GM10266 (cell line): ENCODE measurements at regions not wholly inside any gene's neighbourhood (a gene's known extent, or its start where the extent isn't known, plus 50 kb on each side); places are given as distances from the start of the nearest gene placed in this dataset.

Experiments
- DNase-seq: peaks from one replicate; pipeline ENCODE4 v3.0.0; 2012; ENCODE audit errors: extremely low spot score
- TF ChIP-seq, protein P1 (sequence below): IDR thresholded peaks from 2 replicates; pipeline ENCODE4 v1.5.1; 2012; ENCODE audit warnings: mild to moderate bottlenecking, low read depth; ENCODE audit not compliant: control insufficient read depth, insufficient read depth; ENCODE audit errors: missing control alignments

DNA sequence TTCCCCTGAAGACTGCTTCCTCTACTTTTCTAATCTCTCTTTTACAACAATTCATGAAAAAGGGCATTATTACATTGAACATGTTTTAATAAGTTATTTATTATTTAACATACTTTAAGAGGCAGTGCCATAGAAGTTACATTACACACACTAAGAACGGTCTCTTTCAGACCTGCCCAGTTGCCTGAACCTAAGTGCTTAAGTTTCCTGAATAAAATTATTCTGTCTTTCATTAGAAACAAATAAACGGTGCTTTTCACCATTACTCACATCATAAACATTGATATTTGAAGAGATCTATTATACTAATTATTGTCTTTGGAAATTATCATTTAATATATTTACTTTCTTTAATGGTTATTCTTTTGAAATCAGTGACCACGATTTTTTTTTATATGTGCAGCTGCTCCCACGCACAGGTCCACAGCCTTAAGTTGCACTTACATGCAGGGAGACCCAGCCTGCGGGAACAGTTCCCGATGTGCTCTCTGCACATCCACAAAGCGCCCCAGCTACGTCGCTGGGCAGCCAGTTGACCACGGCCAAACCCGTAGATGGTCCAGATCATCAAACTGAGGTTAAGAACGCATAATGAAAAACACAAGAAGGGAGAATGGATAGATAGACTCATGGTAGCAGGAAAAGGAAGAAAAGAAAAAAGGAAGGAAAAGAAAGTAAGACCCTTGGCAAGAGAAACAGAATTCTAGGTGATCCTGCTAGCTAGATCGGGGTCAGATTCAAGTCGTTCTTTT lies 437.0 kb upstream of the MGMT start:
- TF ChIP-seq, protein P1, sequence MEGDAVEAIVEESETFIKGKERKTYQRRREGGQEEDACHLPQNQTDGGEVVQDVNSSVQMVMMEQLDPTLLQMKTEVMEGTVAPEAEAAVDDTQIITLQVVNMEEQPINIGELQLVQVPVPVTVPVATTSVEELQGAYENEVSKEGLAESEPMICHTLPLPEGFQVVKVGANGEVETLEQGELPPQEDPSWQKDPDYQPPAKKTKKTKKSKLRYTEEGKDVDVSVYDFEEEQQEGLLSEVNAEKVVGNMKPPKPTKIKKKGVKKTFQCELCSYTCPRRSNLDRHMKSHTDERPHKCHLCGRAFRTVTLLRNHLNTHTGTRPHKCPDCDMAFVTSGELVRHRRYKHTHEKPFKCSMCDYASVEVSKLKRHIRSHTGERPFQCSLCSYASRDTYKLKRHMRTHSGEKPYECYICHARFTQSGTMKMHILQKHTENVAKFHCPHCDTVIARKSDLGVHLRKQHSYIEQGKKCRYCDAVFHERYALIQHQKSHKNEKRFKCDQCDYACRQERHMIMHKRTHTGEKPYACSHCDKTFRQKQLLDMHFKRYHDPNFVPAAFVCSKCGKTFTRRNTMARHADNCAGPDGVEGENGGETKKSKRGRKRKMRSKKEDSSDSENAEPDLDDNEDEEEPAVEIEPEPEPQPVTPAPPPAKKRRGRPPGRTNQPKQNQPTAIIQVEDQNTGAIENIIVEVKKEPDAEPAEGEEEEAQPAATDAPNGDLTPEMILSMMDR, result no peak
- no peak for DNase-seq

DNA sequence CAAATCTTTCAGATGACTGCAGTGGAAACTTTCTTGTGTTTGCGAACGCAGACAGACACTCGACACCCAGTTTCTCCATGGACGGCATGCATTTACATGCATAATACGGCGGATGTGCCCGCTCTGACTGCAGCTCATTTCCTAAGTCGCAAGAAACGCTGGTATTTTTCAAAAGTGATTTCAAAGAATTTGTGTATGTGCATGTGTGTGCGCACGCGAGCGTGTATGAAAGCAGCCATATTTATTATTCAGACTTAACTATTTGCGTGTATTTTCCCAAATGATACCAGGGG lies 436.5 kb upstream of the MGMT start:
- no peak for DNase-seq
- TF ChIP-seq, protein P1, result no peak

DNA sequence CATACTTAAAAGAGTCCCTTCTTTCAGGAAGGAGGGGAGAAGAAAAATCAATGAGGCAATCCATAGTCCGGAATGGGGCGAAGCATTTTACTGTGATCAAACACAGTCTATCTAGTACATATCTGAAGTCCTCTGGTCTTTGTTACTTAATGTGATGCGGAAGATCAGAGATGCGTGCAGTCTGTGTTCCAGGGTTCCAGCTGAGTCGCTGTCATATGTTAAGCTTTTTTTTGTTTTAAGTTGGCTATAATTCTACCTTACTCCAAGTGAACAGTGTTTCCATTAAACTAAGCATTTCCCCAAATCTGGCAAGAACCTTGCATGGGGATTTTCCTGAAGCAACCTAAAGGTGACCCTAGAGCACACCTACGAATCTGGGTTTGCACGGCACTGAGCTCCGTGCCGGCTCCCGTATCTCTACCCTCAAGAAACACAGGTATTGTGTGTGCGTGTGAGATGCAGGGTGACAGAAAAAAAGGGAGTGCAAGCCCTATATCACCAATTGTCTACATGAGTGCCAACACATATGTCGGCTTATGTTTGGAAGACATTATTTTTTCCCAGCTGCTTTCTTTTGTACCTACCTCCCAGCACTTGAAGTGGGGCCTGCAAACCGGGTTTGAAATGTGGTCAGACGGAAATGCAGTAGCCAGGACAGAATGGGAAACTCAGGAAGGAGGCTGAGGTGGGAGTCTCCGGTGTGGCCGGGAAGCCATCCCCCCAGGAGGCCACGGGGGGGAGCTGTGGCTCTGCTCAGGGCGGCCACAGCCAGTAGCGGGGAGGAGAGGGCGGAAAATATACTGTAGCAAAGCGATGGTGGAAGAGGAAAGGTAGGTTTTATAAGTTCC lies 435.8 kb upstream of the MGMT start:
- peak; percentile 61 for DNase-seq
- TF ChIP-seq, protein P1, result peak; percentile 68

DNA sequence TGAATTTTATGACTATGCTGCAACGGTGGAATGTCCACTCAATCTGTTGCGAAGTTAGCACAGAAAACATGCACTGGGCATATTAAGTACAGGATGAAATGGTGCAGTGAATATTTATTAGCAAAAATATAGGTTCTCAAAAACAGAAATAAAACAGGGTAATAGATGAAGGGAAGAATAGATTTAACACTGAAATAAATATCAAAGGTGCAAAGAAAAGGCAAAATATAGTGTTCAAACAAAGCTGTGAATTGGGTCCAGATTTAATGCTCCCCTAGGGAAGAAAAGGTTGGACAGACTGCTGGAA lies 435.2 kb upstream of the MGMT start:
- no peak for DNase-seq

DNA sequence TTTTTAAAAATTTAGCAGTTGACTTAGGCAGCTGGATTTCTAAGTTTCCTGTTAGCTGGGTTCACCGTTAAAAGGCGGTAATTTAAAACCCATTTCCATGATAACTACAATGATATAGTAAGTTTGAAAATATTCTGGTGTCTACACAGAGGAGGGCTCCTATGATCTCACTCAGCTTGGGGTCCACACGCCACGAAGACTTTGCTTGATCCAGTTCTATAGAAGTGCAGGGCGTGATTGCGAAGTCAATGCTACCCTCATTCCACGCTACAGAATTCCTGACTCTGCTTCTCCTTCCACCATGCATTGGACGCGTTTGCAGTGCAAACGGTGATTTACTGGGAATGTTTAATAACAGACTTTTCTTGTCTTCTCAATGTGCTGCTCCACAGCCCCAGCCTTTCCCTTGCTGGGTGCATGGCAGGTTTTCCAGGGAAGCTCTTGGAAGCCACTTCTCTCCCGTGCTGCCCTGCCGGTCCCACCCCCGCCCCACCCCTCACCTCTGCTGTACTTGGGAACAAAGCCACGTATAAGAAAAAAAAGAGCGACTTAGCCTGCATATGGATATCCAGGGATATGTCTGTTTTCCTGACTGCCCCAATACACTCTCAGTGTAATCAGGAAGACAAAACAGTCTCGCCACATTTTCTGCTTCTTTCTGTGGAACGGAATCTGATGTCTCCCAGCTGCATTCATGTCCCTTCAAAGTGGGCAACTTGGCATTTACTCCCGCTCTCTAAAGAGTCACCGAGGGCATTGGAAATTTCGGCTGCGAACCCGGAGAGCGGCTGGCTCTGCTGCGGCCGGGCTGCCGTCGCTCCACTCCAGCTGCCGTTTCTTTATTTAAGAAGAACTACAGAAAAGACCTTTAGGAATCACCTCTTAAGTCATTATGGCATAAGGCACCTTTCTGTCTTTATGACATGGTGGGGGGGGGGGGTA lies 434.4 kb upstream of the MGMT start:
- DNase-seq, result no peak
- TF ChIP-seq, protein P1, result no peak

More for the DNA sequence above, 435.2 kb upstream of the MGMT start:
- TF ChIP-seq, protein P1, result no peak

DNA sequence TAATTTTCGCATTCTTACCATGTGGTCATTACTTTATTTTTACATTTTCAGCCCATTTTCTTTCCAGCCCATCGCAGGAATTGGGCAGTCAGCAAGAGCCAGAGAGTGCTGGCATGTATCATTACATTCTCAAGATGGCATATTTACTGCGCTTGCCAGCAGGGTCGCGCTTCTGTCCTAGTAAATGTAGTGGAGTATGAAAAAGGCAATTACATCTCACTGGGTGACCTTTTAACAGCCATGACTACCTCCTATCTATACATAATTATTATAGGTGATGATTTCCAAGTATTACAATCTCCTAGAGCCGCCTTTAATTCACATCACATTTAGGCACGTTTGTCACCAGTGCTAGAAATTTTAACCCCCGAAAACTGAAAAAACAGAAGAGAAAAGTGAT lies 433.7 kb upstream of the MGMT start:
- no peak for DNase-seq
- TF ChIP-seq, protein P1, result no peak
